ENCODE measurements at regions not wholly inside any gene's neighbourhood (a gene's known extent, or its start where the extent isn't known, plus 50 kb on each side); places are given as distances from the start of the nearest gene placed in this dataset.

DNA sequence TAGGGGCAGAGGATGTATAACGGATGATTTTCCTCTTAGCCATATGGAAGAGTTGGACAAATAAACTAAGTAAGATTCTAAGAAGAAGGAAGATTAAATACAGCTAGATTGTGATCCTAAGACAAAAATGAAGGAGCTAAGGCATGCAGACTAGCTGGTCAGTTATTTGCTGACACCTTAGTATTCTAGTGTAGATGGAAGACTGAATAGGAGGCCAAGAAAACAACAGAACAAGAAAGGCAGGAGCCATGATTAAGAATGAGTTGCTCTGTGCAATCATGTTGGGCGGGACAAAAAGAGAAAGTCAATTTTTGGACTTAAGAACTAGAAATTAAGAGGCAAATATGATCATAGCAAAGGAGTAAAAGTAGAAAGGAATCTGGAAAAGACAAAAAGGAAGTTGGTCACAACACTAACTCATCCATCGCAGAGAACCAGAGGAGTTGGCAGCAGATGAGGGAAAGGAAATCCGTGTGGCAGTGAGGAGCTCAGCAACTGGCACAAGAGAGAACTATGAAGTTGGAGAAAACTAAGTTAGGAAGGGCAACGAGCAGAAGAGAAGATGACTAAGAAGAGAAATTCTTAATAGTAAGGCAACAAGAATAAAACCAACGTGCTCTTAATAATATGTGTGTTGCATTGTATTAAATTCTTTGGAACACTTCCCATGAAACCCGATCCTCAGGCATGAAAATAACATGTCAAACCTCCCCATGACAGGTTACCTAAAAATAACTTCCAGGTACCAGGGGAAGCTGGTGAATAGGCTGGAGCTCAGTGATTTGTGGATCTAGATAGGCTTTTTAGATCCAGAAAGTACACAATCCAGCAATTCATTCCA lies 234.4 kb downstream of the LTN1 start:
- Mint-ChIP-seq H3K36me3 (ENCODE audit: low read depth) (no peaks in the 10 kb centered on the region), H3K9me3 (no peaks in the 10 kb centered on the region), H3K27ac (no peak overlapping the region), H3K4me3 (no peak overlapping the region), H3K27me3 (ENCODE audit: low read depth) (no peaks in the 10 kb centered on the region), H3K4me1 (peaks cover 4% of the 10 kb centered on the region)
- TF ChIP-seq, protein P1, sequence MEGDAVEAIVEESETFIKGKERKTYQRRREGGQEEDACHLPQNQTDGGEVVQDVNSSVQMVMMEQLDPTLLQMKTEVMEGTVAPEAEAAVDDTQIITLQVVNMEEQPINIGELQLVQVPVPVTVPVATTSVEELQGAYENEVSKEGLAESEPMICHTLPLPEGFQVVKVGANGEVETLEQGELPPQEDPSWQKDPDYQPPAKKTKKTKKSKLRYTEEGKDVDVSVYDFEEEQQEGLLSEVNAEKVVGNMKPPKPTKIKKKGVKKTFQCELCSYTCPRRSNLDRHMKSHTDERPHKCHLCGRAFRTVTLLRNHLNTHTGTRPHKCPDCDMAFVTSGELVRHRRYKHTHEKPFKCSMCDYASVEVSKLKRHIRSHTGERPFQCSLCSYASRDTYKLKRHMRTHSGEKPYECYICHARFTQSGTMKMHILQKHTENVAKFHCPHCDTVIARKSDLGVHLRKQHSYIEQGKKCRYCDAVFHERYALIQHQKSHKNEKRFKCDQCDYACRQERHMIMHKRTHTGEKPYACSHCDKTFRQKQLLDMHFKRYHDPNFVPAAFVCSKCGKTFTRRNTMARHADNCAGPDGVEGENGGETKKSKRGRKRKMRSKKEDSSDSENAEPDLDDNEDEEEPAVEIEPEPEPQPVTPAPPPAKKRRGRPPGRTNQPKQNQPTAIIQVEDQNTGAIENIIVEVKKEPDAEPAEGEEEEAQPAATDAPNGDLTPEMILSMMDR (IDR thresholded peaks at IDR 0.05; ENCODE audit: unreplicated experiment in 3 of 3), result no peak

DNA sequence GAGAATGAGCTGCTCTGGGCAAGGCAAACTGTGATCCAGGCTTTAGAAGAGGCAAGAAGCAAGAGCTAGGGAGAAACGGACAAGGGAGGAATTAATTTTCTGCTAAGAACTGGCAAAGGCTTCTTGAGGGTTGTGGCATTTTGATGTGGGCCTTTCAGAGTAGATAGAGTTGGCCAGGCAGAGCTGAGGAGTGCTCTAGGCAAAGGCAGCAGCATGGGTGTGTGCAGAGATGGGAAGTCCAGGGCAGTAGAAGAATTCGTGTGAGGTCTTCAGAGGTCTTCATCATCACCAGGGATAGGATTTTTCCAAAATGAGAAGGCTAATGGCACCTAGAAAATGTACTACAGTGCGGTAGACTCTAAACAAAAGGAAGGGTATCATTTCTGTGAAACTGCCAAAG lies 237.8 kb downstream of the LTN1 start:
- H3K36me3 Mint-ChIP-seq (ENCODE audit: low read depth), result no peaks in the 10 kb centered on the region
- no peak overlapping the region for H3K4me3 Mint-ChIP-seq
- no peaks in the 10 kb centered on the region for H3K27me3 Mint-ChIP-seq (ENCODE audit: low read depth)
- H3K4me1 Mint-ChIP-seq, result peaks cover 4% of the 10 kb centered on the region
- H3K9me3 Mint-ChIP-seq, result no peaks in the 10 kb centered on the region
- TF ChIP-seq, protein P1 (IDR thresholded peaks at IDR 0.05; ENCODE audit: unreplicated experiment in 3 of 3), result no peak
- H3K27ac Mint-ChIP-seq, result no peak overlapping the region

DNA sequence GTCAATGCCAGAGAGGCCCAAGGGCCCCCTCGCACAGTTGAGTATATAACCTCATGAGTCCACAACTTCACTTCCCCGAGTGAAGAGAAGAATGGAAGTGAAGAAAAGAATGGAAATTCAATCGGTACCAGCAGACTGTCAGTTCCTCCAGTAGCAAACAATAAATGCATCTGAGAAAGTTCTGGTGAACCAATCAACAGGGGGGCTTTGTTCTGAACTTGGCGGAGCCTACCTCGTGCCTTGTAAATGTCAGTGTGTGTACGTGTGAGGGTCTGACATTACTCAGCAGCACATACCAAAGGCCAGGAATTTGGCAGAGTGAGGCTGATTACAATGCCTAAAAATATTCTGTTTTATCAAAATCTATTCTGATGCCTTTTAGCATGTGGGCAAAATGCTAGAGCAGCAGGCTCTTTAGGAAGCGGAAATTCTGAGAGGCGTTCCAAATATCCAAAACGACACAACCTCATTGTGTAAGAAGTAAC lies 238.5 kb downstream of the LTN1 start:
- TF ChIP-seq, protein P1 (IDR thresholded peaks at IDR 0.05; ENCODE audit: unreplicated experiment in 3 of 3), result no peak
- no peak overlapping the region for H3K27ac Mint-ChIP-seq
- no peak overlapping the region for H3K4me3 Mint-ChIP-seq
- H3K9me3 Mint-ChIP-seq, result no peaks in the 10 kb centered on the region
- no peaks in the 10 kb centered on the region for H3K27me3 Mint-ChIP-seq (ENCODE audit: low read depth)
- H3K36me3 Mint-ChIP-seq (ENCODE audit: low read depth), result no peaks in the 10 kb centered on the region
- H3K4me1 Mint-ChIP-seq, result peaks cover 4% of the 10 kb centered on the region

DNA sequence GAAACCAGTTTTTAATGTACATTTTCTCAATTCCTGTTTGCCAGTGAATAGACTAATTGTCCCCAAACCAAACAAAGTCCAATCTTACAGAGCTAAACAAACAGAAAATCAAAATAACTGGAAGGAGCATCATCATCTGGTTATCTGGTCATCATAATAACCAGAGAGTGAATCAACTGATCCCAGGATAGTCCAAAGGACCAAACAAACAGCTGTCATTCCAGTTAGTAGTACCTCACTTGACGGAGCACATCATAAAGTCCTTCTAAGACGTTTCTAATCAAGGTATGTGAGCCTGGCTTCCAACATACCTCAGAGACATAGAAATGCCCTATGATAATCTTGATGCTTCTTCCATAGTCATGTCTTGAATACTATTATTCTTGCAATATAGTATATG lies 240.5 kb downstream of the LTN1 start:
- Mint-ChIP-seq H3K27ac (no peak overlapping the region), H3K4me1 (no peaks in the 10 kb centered on the region), H3K27me3 (ENCODE audit: low read depth) (no peaks in the 10 kb centered on the region), H3K9me3 (no peaks in the 10 kb centered on the region), H3K36me3 (ENCODE audit: low read depth) (no peaks in the 10 kb centered on the region), H3K4me3 (no peak overlapping the region)
- TF ChIP-seq, protein P1 (IDR thresholded peaks at IDR 0.05; ENCODE audit: unreplicated experiment in 3 of 3), result no peak

DNA sequence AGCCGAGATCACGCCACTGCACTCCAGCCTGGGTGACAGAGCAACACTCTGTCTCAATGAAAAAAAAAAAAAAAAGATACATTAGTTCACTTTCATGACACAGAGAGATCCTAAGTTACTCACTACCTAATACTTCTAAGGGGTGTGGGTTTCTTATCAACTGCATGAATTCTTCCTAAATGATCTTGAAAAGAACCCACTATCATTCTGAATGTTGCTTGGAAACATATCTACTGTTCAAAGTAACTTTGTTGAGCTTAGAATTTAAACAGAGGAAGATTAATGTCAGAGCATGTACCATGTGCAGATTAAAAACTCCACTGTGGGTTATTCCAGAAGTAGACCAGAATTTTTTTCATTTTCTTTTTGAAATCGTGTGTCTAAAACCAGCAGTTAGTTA lies 241.5 kb downstream of the LTN1 start:
- Mint-ChIP-seq H3K4me3 (no peak overlapping the region), H3K27me3 (ENCODE audit: low read depth) (no peaks in the 10 kb centered on the region), H3K27ac (no peak overlapping the region), H3K4me1 (no peaks in the 10 kb centered on the region), H3K36me3 (ENCODE audit: low read depth) (no peaks in the 10 kb centered on the region), H3K9me3 (no peaks in the 10 kb centered on the region)
- TF ChIP-seq, protein P1 (IDR thresholded peaks at IDR 0.05; ENCODE audit: unreplicated experiment in 3 of 3), result no peak

DNA sequence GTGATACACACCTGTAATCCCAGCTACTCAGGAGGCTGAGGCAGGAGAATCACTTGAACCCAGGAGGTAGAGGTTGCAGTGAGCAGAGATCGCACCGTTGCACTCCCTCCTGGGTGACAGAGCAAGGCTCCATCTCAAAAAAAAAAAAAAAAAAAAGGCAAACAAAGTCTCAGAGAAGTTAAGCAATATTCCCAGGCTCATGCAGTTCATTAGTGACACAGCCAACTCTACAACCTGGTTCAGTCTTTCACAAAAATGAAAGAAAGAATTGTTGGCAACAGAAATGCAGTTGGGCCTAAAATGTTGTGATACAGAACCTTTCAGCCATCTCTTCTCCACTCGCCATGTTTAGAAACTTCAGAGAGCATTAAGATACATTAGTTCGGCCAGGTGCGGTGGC lies 242.1 kb downstream of the LTN1 start:
- Mint-ChIP-seq H3K4me1 (no peaks in the 10 kb centered on the region), H3K36me3 (ENCODE audit: low read depth) (no peaks in the 10 kb centered on the region), H3K4me3 (no peak overlapping the region), H3K9me3 (no peaks in the 10 kb centered on the region), H3K27me3 (ENCODE audit: low read depth) (no peaks in the 10 kb centered on the region), H3K27ac (no peak overlapping the region)
- TF ChIP-seq, protein P1 (IDR thresholded peaks at IDR 0.05; ENCODE audit: unreplicated experiment in 3 of 3), result no peak

Measured in nephron (organoid).